Neural progenitor cell (in vitro differentiated cells): ENCODE measurements at regions not wholly inside any gene's neighbourhood (a gene's known extent, or its start where the extent isn't known, plus 50 kb on each side); places are given as distances from the start of the nearest gene placed in this dataset.

Source experiments
- DNase-seq: peaks from one replicate; pipeline ENCODE4 v3.0.0-alpha.2; 2016; ENCODE audit warnings: low spot score
- H2AFZ ChIP-seq: fragments of 200-600 bp; sonication (generic); replicated peaks from 2 replicates; pipeline ENCODE4 v1.6.1; 2016; ENCODE audit warnings: antibody characterized with exemption
- H3F3A ChIP-seq: fragments of 200-600 bp; sonication (generic); 2 replicates; pipeline ENCODE4 v1.6.1; 2016; ENCODE audit warnings: antibody characterized with exemption, low read depth
- H3K27ac ChIP-seq: fragments of 200-600 bp; sonication (generic); 2 replicates; pipeline ENCODE4 v1.5.1; 2016; ENCODE audit warnings: mild to moderate bottlenecking
- H3K27me3 ChIP-seq: fragments of 200-600 bp; sonication (generic); 2 replicates; pipeline ENCODE4 v1.6.1; 2016; ENCODE audit warnings: mild to moderate bottlenecking, moderate library complexity
- H3K36me3 ChIP-seq: fragments of 200-600 bp; sonication (generic); 2 replicates; pipeline ENCODE4 v1.5.1; 2016
- H3K4me1 ChIP-seq: fragments of 200-600 bp; sonication (generic); 2 replicates; pipeline ENCODE4 v1.6.1; 2016; ENCODE audit warnings: mixed run types
- H3K4me2 ChIP-seq: fragments of 200-600 bp; sonication (generic); 2 replicates; pipeline ENCODE4 v1.6.1; 2016
- H3K4me3 ChIP-seq: fragments of 200-600 bp; sonication (generic); 2 replicates; pipeline ENCODE4 v1.5.1; 2016
- H3K79me2 ChIP-seq: fragments of 200-600 bp; sonication (generic); 2 replicates; pipeline ENCODE4 v1.6.1; 2016; ENCODE audit warnings: low read depth
- H3K9ac ChIP-seq: fragments of 200-600 bp; sonication (generic); 2 replicates; pipeline ENCODE4 v1.6.1; 2016
- H3K9me3 ChIP-seq: fragments of 200-600 bp; sonication (generic); 2 replicates; pipeline ENCODE4 v1.5.1; 2016; ENCODE audit warnings: low read depth
- H4K20me1 ChIP-seq: fragments of 200-600 bp; sonication (generic); 2 replicates; pipeline ENCODE4 v1.6.1; 2016; ENCODE audit warnings: low read depth
- H3K27ac Mint-ChIP-seq: 3 replicates; pipeline ENCODE4 v1.8.0; 2021; ENCODE audit warnings: mixed read lengths
- H3K27me3 Mint-ChIP-seq: 2 replicates; pipeline ENCODE4 v1.8.0; 2022; ENCODE audit warnings: low read depth, mild to moderate bottlenecking, inconsistent platforms, moderate library complexity, mixed read lengths; ENCODE audit not compliant: insufficient read depth
- H3K36me3 Mint-ChIP-seq: 3 replicates; pipeline ENCODE4 v1.8.0; 2021; ENCODE audit warnings: mixed read lengths
- H3K4me1 Mint-ChIP-seq: 3 replicates; pipeline ENCODE4 v1.8.0; 2021; ENCODE audit warnings: mixed read lengths
- H3K4me3 Mint-ChIP-seq: 3 replicates; pipeline ENCODE4 v1.8.0; 2021; ENCODE audit warnings: mild to moderate bottlenecking, moderate library complexity, mixed read lengths
- H3K9me3 Mint-ChIP-seq: 3 replicates; pipeline ENCODE4 v1.8.0; 2020; ENCODE audit warnings: mixed read lengths
- EZH2 ChIP-seq: fragments of 200-600 bp; sonication (generic); IDR thresholded peaks from 2 replicates; pipeline ENCODE4 v1.6.1; 2017; ENCODE audit warnings: antibody characterized with exemption, mild to moderate bottlenecking, moderate library complexity
- EZH2phosphoT487 ChIP-seq: fragments of 200-600 bp; sonication (generic); IDR thresholded peaks from 2 replicates; pipeline ENCODE4 v1.6.1; 2017; ENCODE audit warnings: antibody characterized with exemption
- TF ChIP-seq, protein P1 (sequence below): fragments of 200-600 bp; sonication (generic); IDR thresholded peaks from 2 replicates; pipeline ENCODE4 v1.5.1; 2017; ENCODE audit warnings: antibody characterized with exemption, mild to moderate bottlenecking

DNA sequence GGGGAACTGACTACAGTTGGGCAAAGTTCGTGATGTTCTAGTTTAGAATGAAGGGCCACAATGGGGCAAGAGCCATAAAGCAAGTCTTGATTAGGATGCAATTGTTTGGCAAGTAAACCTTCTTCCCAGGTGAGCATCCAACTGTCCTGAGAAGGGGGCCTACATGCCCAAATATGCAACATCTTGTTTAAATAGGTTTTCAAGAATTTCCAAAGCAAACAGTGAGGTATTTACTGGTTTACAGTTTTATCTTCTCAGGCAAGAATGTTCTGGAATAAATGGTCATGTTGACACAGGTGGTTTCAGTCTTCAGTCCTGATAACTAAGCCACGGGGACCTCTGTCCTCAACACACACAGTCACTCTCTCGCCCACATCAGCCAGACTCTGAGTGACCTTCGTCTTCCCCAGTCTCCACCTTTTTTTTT is 90.3 kb upstream of the FAM174B start:
- H2AFZ ChIP-seq = no peak overlapping the region
- no peak for TF ChIP-seq EZH2phosphoT487
- no peak for TF ChIP-seq EZH2
- TF ChIP-seq, protein P1, sequence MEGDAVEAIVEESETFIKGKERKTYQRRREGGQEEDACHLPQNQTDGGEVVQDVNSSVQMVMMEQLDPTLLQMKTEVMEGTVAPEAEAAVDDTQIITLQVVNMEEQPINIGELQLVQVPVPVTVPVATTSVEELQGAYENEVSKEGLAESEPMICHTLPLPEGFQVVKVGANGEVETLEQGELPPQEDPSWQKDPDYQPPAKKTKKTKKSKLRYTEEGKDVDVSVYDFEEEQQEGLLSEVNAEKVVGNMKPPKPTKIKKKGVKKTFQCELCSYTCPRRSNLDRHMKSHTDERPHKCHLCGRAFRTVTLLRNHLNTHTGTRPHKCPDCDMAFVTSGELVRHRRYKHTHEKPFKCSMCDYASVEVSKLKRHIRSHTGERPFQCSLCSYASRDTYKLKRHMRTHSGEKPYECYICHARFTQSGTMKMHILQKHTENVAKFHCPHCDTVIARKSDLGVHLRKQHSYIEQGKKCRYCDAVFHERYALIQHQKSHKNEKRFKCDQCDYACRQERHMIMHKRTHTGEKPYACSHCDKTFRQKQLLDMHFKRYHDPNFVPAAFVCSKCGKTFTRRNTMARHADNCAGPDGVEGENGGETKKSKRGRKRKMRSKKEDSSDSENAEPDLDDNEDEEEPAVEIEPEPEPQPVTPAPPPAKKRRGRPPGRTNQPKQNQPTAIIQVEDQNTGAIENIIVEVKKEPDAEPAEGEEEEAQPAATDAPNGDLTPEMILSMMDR = no peak
- DNase-seq = no peak
- Mint-ChIP-seq H3K4me1 (no peaks in the 10 kb centered on the region), H3K4me3 (no peak overlapping the region), H3K36me3 (no peaks in the 10 kb centered on the region), H3K9me3 (no peaks in the 10 kb centered on the region), H3K27ac (no peak overlapping the region), H3K27me3 (no peaks in the 10 kb centered on the region)
- H3K79me2 ChIP-seq = no peaks in the 10 kb centered on the region
- H4K20me1 ChIP-seq = no peaks in the 10 kb centered on the region
- no peak overlapping the region for H3K27ac ChIP-seq
- no peak overlapping the region for H3K4me3 ChIP-seq
- peaks cover 6% of the 10 kb centered on the region for H3K4me1 ChIP-seq
- no peaks in the 10 kb centered on the region for H3K27me3 ChIP-seq
- H3K36me3 ChIP-seq = no peaks in the 10 kb centered on the region
- no peaks in the 10 kb centered on the region for H3K9me3 ChIP-seq
- peaks cover 4% of the 10 kb centered on the region for H3F3A ChIP-seq
- H3K4me2 ChIP-seq = no peak overlapping the region
- H3K9ac ChIP-seq = no peak overlapping the region

GRCh38 chr15:92747047-92747446 is 91.5 kb upstream of the FAM174B start:
- Histone ChIP-seq H3K79me2 (no peaks in the 10 kb centered on the region), H3K9ac (no peak overlapping the region), H3K36me3 (no peaks in the 10 kb centered on the region), H3K4me2 (no peak overlapping the region), H3K27ac (no peak overlapping the region), H2AFZ (no peak overlapping the region), H3K27me3 (no peaks in the 10 kb centered on the region), H4K20me1 (no peaks in the 10 kb centered on the region), H3K4me3 (no peak overlapping the region), H3F3A (no peaks in the 10 kb centered on the region), H3K4me1 (peaks cover 6% of the 10 kb centered on the region), H3K9me3 (no peaks in the 10 kb centered on the region)
- TF ChIP-seq, protein P1 = no peak
- TF ChIP-seq EZH2 = no peak
- no peak for TF ChIP-seq EZH2phosphoT487
- Mint-ChIP-seq H3K4me1 (no peaks in the 10 kb centered on the region), H3K36me3 (no peaks in the 10 kb centered on the region), H3K27me3 (no peaks in the 10 kb centered on the region), H3K27ac (no peak overlapping the region), H3K4me3 (no peak overlapping the region), H3K9me3 (no peaks in the 10 kb centered on the region)
- no peak for DNase-seq

GRCh38 chr15:92749216-92749615 is 93.6 kb upstream of the FAM174B start:
- no peaks in the 10 kb centered on the region for H3K4me1 Mint-ChIP-seq
- no peak overlapping the region for H3K4me2 ChIP-seq
- TF ChIP-seq EZH2phosphoT487 (no peak), EZH2 (no peak)
- TF ChIP-seq, protein P1 = no peak
- DNase-seq = no peak
- no peak overlapping the region for H3K27ac Mint-ChIP-seq
- no peaks in the 10 kb centered on the region for H4K20me1 ChIP-seq
- H2AFZ ChIP-seq = no peak overlapping the region
- H3K36me3 Mint-ChIP-seq = no peaks in the 10 kb centered on the region
- no peaks in the 10 kb centered on the region for H3K79me2 ChIP-seq
- no peak overlapping the region for H3K4me3 Mint-ChIP-seq
- H3K4me1 ChIP-seq = no peaks in the 10 kb centered on the region
- H3K27me3 Mint-ChIP-seq = no peaks in the 10 kb centered on the region
- no peaks in the 10 kb centered on the region for H3K27me3 ChIP-seq
- H3K27ac ChIP-seq = no peak overlapping the region
- no peak overlapping the region for H3K4me3 ChIP-seq
- H3K9ac ChIP-seq = no peak overlapping the region
- H3K36me3 ChIP-seq = no peaks in the 10 kb centered on the region
- H3F3A ChIP-seq = no peaks in the 10 kb centered on the region
- no peaks in the 10 kb centered on the region for H3K9me3 Mint-ChIP-seq
- H3K9me3 ChIP-seq = no peaks in the 10 kb centered on the region

DNA sequence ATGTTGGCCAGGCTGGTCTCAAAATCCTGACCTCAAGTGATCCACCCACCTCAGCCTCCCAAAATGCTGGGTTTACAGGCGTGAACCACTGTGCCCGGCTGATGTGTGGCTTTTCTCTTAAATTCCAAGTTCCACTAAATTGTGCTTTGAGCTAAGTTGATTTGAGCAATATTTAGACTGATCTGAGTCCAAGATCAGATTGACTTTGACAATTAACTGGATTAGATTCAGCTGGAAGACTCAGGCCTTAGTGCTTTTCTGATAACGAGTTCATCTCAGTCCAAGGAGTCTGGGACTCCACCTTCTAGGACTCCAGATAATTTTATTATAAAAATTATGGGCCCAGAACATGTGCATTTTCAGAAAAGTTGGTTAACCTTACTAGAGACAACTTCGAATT is 94.4 kb upstream of the FAM174B start:
- no peak overlapping the region for H3K9ac ChIP-seq
- no peaks in the 10 kb centered on the region for H3K79me2 ChIP-seq
- no peak overlapping the region for H3K4me3 ChIP-seq
- H4K20me1 ChIP-seq = no peaks in the 10 kb centered on the region
- H3K27me3 ChIP-seq = no peaks in the 10 kb centered on the region
- no peaks in the 10 kb centered on the region for H3F3A ChIP-seq
- H2AFZ ChIP-seq = no peak overlapping the region
- Mint-ChIP-seq H3K4me3 (no peak overlapping the region), H3K9me3 (no peaks in the 10 kb centered on the region), H3K27ac (no peak overlapping the region), H3K27me3 (no peaks in the 10 kb centered on the region), H3K36me3 (no peaks in the 10 kb centered on the region), H3K4me1 (no peaks in the 10 kb centered on the region)
- no peak for DNase-seq
- no peaks in the 10 kb centered on the region for H3K9me3 ChIP-seq
- TF ChIP-seq, protein P1 = no peak
- no peak for TF ChIP-seq EZH2phosphoT487
- TF ChIP-seq EZH2 = no peak
- H3K4me2 ChIP-seq = no peak overlapping the region
- no peaks in the 10 kb centered on the region for H3K4me1 ChIP-seq
- no peaks in the 10 kb centered on the region for H3K36me3 ChIP-seq
- no peak overlapping the region for H3K27ac ChIP-seq
